ENCODE measurements at regions not wholly inside any gene's neighbourhood (a gene's known extent, or its start where the extent isn't known, plus 50 kb on each side); places are given as distances from the start of the nearest gene placed in this dataset.
A peak's percentile ranks its signal among the peaks of the same experiment; 100 is the strongest.

DNA sequence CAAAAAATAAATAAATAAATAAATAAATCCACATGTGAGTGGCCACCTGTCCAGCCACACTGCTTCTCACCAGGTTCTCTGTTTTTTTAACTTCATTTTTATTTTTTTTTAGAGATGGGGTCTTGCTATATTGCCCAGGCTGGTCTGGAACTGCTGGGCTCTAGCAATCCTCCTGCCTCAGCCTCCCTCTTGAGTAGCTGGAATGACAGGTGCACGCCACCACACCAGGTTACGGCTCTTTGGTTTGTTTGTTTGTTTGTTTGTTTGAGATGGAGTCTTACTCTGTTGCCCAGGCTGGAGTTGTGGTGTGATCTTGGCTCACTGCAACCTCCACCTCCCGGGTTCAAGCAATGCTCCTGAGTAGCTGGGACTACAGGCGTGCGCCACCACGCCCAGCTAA, 94.5 kb upstream of the CACNA1A start:
- DNase-seq, result no peak

DNA sequence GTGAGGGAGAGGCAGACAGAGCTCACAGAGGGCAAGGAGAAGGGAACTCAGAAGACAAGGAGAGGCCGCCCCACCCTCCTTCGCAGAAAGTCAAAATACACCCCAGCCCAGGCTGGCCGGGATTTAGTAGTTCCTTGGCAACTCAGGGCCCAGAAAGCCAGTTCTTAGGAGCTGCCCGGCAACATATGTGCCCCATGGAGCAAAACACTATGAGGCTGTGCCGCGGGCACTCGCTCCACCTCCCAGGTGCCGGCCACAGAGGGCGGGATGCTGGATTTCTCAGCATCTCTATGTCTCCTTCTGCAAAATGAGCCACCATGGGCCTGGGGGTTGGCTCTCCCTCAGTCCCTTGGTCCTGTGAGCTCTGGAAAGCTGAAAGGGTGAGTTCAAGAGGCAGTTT, 93.8 kb upstream of the CACNA1A start:
- no peak for DNase-seq

DNA sequence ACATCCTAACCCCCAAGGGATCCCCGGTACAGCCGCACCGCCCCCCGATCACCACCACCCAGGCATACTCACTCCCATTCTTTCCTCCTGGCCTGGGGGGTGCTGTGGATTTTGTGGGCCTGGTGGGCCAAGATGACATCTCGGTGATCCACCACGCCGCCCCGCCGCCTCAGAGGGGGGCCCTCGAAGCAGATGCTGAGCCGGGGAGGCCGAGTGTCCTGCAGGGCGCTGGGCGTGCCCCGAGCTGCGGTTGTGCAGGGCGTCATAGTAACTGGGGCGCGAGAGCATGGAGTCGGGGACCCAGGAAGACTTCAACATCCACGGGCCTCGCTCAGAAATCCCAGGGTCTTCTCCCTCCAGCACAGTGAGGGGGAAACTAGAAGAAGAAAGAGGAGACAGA, 93.4 kb upstream of the CACNA1A start:
- no peak for DNase-seq

DNA sequence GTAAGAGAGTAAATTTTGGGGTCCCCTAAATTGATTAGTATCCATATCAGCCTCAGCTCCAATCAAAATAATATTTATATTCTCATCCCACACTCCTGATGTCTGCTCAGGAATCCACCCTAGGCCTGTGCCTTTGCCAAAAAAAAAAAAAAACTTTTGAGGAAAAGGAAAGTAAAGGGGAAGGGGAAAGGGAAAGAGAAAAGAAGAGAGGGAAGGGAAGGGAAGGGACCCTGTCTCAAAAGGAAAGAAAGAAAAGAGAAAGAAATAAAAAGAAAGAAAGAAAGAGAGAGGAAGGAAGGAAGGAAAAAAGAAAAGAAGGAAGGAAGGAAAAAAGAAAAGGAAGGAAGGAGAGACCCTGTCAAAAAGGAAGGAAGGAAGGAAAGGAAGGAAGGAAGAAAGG, 91.8 kb upstream of the CACNA1A start:
- DNase-seq, result no peak

DNA sequence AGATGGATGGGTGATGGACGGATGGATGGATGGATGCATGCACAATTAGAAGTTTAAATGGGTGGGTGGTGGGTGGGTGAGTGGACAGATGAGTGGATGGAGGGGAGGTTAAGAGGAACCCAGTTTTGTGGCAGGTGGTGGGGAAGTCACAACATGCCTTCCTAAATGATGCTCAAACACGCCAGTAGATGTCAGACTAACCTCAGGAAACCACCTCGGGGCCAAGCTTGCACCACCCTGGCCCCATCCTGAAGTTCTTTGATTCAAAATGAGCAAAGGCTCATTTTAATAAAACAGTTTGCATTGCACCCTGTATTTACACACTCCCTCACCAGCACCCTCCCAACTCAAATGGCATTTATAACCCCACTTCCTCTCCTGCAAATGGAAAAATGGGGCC, 91.4 kb upstream of the CACNA1A start:
- DNase-seq, result peak; percentile 51

DNA sequence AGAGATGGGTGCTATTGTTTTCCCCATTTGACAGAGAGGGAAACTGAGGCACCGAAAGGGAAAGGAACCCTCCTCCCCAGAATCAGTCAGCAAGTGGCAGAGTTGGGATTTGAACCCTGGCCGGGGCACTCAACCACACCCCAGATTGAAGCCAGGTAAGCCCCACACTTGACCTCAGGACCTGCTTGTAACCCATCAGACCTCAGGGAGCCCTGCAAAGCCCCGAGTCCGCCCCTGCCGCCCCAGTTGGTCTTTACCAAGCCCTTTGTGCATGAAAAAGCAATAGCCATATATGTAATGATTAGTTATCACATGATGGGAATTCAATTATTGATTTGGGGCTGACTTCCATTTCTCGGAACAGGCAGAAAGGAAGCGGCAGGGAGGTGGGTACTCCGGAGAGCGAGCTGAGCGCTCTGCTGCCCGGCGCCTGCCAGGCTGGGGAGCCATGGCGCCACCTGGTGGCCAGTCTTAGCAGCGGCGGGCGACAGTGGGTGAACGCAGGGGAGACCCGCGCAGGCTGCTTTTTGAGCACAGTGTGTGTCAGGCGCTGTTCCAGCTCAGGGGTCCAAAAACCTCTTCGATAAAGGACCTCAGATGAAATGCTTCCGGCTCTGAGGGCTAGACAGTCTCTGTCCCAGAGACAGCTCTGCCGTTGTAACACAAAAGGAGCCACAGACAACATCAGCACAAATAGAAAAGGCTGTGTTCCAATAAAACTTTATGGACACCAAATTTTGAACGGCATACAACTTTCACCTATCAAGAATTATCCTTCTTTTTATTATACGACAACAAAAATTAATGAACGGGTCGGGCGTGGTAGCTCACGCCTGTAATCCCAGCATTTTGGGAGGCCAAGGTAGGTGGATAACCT, 82.9 kb upstream of the CACNA1A start:
- peak; percentile 68 for DNase-seq

DNA sequence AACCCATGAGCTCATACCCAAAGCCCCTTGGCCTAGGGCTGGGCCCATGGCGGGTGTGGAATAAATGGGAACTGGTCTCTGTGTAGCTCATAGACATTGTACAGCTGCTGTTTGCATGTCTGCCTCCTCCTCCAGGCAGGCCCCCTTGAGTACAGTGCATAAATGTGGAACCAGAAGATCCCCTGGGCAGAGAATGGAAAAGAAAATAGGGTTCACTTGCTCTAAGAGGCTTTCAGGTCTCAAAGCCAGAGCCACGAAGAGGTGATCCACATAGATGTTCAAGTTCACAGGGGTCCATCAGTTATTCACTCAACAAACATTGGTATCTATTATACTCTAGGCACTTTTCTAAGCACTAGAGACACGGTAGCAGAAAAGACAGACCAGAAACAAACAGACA, 79.2 kb upstream of the CACNA1A start:
- no peak for DNase-seq

DNA sequence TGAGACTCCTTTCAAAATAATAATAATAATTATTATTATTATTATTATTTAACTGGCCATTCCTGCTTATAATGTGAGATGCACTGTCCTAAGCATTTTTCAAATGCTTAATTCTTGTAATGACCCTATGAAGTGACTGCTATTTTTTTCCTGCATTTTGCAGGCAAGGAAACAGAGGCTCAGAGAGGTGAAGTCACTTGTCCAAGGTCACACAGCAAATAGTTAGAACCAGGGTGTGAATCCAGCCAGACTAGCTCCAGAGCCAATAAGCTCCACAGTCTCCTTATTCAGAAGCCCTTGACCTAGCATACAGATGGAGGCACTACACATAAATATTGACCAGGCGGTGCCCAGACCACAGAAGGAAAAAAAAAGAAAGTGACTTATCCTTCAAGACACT, 77.5 kb upstream of the CACNA1A start:
- DNase-seq, result no peak

DNA sequence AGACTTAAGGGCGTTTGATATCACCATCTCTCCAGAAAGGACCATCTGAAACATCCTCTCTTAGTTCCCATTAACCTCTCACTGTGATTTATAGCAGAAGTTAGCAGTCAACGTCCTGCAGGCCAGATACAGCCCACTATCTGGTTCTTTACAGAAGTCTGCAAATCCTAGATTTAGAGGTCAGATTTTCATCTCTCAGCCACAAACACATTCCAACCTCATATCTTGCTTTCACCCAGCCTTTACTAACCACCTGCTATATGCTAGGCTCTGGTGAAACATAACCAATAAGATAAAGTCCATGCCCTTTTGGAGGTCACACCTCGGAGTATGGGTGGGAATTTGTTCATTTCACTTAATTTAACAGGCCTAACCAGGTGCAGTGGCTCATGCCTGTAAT, 76.8 kb upstream of the CACNA1A start:
- no peak for DNase-seq

DNA sequence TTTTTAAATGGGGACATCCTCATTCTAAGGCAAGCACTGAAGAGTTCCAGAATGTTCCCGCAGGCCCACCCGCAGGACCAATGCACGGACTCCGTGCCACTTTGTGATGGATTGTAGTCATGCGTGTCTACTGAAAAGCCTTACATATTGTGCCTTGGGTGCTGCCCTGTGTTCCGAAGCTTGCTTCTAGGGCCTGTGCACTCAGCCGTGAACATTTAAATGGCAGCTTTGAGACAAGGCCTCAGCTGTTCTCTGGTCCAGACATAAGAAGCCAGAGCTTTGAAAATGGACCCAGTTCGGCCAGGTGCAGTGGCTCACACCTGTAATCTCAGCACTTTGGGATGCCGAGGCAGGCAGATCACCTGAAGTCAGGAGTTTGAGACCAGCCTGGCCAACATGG, 75.3 kb upstream of the CACNA1A start:
- DNase-seq, result no peak

DNA sequence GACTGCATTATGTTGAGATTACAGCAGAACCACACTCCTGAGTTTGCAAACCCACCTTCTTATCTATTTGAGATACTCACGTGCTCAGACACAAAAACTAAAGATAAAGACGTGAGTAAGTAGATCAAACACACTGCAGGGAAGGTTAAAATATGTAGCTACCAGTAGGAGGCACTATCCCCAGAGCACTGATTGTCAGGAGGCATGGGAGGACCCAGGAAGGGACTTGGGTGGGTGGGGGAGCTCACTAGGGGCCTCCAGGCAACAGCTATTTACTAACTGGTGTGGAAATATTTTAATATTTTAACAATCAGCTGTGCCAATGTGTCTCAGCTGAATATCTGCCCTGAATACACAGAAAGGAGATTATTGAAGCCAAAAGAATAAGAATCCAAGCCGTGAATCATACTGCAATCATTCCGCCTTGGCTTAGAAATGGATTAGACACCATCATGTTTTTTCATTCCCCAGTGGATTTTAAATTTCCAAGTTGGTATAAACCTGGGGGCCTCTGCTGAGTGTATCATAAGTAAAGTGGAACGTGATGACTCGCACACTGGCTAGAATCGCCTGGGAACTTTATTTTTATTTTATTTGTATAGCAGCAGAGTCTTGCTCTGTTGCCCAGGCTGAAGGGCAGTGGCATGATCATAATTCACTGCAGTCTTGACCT, 73.2 kb upstream of the CACNA1A start:
- DNase-seq, result no peak

DNA sequence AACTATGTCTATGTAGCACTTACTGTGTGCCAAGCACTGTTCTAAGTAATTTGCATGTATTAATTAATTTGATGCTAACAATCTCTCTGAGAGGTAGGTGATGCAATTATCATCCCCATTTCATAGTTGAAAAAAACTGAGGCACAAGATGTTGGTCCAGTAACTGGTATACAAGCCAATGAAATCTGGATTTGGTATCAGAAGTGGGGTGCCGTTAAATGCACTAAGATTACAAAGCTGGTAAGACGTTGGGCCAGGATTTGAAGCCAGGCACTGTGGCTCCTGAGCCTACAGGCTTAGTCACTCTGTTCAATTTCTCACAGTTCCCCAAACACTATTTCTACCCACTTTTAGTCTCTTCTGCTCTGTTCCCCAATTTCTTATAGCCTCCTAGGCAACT, 70.4 kb upstream of the CACNA1A start:
- no peak for DNase-seq

DNA sequence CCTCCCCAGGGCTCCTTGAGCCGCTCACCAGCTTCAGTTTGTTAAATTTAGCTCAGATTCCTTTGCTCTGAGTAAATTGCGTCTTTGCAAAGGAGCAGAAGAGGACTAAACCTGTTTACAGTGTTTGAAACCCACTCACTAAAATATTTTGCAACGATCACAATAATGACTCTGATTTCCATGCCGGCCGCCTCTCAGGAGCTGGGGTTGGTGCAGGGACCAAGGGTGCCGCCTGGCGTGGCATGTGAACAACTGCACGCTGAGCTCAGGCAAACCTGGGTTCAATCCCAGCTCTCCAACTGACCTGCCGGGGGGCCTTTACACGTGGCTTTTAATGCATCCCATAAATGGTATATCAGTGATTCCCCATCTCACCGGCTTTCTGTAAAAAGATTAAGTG, 68.7 kb upstream of the CACNA1A start:
- no peak for DNase-seq

DNA sequence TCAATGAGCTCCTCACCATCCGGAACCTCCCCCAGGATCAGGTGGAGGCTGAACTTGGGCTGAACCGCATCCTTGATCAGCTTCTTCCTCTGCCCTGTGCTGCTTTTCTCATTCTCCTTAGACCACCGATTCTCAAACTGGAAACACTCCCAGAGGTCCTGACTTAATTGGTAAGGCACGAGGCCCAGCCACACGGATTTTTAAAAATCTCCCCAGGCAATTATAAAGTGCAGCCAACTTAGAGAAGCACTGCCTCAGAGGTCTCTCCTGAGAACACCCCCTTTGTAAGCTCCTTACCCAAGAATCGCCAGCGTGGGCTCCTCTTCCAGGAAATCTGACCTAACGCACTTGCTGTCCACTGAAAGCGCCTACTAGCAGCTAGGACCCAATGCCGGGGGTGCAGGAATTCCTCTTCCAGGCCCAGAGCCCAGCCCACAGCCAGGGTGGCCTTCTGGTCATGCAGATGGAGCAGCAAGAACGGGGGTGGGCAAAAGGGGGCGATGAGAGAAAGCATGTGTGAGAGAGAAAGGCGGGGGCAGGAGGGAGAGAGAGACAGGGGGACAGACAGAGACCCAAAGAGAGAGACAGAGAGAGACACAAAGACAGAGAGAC, 66.9 kb upstream of the CACNA1A start:
- no peak for DNase-seq

DNA sequence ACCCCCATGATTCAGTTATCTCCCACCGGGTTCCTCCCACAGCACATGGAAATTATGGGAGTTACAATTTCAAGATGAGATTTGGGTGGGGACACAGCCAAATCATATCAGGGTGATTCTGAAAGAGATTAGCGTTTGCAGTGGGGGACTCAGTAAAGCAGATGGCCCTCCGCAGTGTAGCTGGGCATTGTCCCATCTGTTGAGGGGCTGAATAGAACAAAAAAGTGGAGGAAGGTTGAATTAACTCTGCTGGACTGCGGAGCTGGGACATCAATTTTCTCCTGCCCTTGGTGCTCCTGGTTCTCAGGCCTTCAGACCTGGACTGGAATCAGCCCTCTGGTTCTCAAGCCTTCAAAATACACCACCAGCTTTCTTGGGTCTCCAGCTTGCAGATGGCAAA, 55.2 kb upstream of the CACNA1A start:
- DNase-seq, result no peak

DNA sequence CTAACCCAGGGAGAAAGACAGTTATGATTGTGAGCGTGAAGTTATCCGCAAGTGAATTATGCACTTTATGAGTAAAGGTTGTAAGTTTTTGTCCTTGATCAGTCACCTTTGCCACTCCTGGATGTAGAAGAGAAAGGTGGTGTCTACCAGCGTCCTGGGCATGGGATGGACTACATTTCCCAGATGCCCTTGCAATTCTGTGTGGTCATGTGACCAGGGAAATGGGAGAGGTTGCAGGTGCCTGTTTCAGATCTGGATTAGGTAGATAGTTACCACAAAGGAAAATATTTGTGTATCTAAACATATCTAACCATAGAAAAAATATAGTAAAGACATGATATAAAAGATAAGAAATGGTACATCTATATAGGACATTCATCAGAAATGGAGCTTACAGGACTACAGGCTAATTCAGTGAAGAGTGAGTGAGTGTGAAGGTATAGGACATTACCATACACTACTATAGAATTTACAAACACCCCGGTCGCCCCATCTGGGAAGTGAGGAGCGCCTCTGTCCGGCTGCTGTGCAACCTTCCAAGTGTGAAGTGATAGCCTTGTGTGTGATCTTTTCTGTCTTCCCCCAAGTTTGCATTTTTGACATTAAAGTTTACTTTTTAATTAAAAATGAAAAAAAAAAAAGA, 51.6 kb upstream of the CACNA1A start:
- no peak for DNase-seq

DNA sequence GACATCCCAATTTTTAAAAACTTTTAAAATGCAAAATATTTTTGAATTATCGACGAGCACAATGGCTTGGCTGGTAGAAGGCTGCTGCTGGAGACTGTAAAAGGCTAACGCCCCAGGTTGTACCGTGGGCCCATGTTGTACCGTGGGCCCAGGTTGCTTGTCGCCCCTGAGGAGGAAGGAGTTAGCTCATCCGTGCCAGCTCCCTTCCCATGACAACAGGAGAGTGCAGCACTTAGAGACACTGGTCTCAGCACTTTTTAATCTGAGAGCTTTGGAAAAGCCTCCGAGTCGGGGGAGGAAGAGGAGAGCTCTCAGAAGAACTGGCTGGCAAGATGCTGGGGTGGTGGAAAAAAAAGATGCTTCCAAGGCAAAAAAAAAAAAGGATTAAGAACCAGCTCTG, 50.3 kb upstream of the CACNA1A start:
- no peak for DNase-seq
